ENCODE measurements at regions not wholly inside any gene's neighbourhood (a gene's known extent, or its start where the extent isn't known, plus 50 kb on each side); places are given as distances from the start of the nearest gene placed in this dataset.
"Not testable (repeated sequence)": the region's sequence is repeated elsewhere in the genome, so short reads cannot be mapped to it uniquely, and the experiment has no call there.

DNA sequence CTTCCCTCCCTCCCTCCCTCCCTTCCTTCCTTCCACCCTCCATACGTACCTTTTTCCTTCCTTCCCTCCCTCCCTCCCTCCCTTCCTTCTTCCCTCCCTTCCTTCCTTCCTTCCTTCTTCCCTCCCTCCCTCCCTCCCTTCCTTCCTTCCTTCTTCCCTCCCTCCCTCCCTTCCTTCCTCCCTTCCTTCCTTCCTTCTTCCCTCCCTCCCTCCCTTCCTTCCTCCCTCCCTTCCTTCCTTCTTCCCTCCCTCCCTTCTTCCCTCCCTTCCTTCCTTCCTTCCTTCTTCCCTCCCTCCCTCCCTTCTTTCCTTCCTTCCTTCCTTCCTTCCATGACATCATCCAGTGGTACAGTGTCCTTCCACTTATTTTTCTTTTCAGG is 394.9 kb upstream of the KCNMB2 start:
- not testable (repeated sequence) for DNase-seq

DNA sequence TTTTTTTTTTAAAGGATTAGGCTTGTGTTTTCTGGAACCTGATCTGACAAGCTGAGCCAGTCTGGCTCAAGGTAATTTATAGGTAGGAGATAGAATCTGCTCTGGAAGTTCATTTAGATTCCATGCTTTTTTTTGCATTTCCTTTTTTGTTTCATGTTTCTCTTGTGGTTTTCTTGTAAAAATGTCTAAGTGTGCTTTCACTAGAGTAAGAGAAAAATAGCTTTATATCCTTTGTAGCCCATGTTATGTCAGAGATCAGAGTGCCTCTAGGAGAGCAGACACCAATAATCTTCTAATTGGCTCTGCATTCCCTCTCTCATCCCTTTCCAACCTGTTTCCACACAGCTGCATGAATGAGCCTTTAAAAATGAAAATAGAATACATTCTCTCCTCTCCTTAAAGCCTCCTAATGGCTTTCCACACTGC is 389.8 kb upstream of the KCNMB2 start:
- DNase-seq: peak; percentile 18

DNA sequence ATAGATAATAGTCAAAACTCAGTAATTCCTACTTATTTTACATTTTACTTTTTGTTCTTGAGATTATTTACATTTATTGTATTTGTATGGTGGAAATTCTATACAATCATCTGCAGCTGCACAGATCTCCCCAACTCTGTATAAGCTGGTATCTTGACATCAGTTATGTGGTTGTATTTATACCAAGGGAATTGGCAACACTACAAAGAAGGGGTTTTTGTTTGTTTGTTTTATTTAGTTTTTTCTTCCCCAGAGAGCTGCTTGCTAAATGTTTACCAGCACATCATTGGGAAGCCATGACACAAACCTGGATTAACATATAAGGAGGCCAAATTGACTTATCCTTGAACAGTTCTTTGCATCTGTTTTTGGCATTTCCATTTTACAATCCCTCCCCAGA is 389.2 kb upstream of the KCNMB2 start:
- no peak for DNase-seq

DNA sequence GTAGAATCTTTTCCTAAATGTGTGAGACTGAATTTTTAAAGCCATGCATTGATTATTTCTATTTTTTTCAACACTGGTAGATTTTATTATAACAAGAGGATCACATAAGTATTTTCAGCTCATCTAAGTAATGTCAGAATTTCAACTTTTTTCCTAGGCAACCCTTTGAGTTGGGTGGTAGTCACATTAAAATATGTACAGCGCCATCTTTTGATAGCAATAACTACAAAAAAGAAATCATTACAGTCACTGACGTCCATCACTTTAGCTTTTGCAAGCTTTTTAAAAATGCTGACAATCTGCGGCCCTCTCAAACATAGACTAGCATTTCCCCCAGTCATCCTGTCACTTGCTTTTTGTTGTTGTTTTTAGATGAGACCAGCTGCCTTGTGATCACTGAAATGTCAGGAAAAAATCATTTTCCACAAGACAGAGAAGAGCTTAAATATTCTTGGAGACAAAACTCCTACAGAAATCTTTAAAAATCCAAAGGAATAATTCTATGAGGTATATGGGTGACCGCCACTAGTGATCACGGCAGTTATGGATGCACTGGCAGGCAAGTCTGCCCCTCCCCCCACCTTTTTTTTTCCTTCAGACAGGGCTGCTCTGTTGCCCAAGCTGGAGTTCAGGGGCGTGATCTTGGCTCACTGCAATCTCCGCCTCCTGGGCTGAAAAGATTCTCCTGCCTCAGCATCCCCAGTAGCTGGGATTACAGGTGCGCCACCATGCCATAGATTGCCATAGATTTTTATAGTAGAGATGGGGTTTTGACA is 384.0 kb upstream of the KCNMB2 start:
- no peak for DNase-seq

DNA sequence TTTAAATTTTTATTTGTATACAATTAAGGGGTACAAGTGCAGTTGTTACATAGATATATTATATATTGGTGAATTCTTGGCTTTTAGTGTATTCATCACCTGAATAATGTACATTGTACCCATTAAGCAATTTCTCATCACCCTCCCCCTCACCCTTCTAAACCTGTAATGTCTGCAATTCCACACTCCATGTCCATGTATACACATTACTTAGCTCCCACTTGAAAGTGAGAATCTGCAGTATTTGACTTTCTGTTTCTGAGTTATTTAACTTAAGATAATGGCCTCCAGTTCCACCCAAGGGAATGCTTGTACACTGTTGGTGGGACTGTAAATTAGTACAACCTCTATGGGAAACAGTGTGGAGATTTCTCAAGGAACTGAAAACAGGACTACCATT is 383.2 kb upstream of the KCNMB2 start:
- no peak for DNase-seq

DNA sequence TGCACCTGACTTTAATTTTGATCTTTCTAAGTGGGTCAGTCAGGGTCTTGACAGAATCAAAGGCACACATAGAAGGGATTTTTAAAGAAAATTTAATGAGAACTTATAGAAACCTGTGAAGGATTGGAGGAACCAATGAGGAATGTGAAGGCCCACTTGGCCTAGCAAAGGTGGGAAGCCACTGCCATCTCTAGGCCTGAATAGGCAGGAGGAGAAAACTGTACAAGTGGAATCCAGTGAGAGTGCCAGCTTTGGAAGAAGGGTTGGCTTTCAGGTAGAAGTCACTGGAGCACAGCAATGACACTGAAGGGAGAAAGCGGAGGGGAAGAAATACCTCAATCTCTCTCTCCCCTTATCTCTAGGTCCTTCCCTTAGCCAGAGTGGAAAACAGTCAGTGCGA is 380.7 kb upstream of the KCNMB2 start:
- DNase-seq: no peak

DNA sequence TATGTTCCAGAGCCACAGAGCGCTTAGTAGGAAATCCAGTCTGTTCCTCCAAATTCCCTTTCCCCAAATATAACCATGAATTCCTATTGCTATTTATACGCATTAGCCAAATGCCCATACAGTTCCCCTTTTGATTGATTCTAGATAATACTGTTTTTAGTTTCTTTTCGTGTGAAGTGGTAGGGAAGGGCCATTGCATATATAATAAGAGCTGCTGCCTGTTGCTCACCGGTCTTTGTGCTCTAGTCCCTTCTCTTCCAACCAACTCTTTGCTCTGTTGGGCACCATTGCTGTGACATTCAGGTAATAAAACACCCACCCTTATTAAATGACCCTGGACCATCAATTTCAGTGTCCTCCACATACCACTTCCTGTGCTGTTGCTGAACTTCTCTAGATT is 379.9 kb upstream of the KCNMB2 start:
- DNase-seq: no peak

DNA sequence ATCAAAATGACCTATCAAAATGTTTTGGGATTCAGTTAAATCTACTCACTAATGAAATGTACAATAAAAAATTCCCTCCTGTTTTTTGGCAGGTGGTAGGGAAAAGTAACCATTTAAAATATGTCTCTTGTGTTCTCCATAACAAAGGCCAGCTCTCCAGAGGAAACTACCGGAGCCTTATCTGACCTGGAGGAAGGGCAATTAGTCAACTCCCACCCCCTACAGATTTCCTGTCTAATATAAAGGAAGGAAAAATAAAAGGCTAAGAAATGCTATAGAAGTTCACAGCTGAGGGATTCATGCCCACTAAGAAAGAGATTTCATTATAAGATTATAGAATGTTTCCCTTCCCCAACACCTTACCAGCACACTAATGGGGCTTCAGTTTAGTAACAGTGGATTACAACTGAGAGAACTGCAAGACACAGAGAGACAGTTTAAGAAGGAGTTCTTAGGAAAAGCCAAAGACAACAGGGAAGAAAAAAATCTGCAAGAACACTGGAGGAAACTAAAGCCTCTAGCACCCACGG is 376.5 kb upstream of the KCNMB2 start:
- no peak for DNase-seq

DNA sequence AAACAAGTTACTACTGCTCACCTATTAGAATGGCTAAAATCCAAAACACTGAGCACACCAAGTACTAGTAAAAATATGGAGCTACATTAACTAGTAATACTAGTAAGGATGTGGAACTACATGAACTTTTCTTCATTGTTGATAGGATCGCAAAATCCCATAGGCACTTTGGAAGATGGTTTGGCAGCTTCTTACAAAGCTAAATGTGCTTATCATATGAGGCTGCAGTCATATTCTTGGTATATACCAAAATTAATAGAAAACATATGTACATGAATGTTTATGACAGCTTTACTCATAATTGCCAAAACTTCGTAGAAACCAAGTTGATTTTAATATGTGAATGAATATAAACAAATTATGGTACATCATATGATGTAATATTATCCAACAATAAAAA is 366.8 kb upstream of the KCNMB2 start:
- no peak for DNase-seq

DNA sequence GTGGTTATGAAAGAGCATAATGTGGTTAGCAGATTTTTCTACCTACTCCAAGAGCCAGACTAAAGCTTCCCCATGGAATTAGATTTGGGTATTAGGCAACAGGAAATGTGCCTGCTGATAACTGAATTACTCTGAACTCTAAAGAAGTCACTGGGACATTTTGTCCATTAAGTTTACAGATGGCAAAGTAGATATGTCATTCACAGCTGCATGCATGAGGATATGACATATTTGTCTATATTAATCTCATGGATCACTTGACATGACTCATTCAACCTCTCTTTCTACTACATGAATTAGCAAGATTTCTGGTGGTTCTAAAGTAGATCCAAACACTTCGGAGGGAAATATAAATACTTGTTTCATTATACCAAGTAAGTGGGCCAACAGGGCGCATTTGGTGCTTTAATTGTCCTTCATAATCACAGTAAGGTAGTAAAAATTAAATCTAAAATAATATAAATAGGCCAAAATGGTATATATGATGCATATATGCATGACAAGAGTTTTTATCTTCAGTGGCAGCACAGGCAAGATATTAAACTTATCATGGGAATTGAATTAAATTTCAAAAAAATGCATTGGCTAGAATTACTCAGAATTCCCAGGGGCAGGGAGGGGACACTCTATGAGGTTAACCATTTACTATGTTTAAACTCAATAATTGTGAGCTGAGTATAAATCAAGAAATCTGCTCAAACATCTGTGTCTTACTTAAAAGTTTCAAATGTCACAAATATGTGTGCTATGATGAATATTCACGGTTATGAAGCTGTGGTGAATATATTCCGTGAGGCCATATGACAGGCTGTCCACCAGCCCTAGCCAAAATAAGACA is 365.3 kb upstream of the KCNMB2 start:
- peak; percentile 34 for DNase-seq

DNA sequence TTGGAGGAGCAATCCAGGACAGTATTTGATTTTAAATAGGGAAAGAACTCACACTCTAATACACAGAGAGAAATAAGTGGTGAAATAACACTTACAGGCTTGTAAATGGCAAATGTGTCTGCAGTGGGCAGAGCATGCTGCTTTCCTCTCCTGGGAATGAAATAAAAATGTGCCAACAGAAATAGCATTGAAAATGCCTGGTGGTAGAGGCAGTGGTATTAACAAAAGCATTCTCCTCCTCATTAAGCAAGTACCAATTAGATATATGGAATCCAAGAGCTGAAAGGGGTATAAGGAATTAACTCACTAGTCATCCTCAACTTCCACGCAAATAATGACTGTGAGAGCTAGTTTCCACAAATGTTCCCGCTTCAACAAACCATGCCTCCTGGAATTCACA is 364.1 kb upstream of the KCNMB2 start:
- no peak for DNase-seq

DNA sequence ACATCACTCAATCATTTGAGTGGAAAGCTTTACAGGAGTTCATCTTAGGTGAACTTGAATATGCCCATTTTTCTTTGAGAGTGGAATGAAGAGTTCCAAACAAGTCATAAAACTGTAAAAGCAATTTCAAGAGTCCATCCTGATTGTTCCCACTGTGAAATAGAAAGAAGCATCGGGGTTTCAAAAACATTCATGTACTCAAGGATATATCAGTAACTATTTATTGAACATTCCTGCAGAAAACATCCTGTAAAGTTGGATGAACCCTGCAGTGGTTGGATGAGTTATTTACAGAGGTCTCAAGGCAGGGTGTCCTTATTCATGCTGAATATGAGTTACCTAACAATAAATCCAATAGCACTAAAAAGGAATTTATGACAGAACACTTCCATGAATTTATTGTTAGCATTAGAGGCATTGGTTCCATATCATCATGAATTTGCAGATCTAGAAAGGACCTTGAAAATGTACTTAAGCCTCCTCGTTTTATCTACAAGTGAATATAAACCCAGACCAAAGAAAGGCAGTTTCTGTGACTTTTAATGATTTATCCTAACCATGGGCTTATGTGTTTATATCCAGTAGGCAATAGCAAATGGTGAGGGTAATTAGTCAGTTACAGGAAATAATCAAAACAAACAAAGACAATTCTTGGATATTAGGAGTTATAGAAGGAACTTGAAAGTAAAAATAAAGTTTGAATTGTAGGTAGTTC is 361.9 kb upstream of the KCNMB2 start:
- no peak for DNase-seq

DNA sequence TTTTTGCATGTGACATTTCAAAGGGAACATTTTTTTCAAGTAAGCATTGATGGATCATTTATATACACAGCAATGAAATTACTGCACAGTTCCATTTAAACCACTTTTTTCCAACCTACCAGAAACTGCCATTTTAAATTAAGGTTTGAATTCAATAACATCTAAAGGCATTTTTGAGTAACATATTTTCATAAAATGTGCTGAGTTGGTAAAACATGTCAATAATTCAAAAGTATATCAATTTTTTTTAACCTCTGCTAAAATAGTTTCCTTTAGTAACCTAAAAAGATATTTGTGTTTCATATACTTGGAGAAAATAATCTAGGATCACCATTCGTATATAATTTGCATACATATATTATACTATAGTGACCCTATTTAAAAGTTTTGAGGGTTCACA is 355.1 kb upstream of the KCNMB2 start:
- no peak for DNase-seq

DNA sequence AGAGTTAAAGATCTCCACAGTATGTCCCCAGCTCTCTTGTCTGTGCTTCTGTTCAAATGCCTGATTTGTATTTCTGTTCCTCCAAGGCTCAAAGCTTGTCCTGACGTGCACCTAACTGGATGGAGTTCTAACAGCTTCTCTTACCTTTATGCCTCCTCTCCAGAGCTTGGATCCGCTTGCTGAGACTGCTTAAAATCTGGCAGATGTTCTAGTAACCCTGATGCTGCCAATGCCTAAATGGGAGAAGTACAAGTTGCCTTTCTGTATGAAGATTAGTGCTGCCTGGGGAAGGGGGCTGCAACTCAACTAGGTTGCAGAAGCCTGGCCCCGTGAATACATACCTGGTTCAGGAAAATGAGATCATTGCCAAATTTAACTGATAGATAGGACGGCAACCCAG is 354.5 kb upstream of the KCNMB2 start:
- DNase-seq: no peak

DNA sequence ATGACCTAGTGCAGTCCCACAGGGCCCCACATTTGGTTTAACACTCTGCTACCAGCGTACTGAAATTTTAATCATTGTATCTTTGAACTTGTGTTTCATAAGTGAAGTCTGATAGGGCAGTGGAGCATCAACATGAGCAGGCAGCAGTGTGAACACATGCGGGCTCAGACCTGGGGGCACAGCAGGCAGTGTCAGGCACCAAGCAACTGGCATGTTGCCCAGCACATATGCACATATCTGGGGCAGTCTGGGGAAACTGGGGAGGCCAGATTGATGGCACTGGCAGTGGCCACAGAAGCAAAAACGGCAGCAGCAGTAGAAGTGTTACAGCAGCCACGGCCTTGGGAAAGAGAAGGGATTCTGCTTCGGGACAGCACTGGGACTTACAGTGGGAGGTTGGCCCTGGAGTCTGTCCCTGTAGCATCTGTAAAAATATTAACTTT is 353.9 kb upstream of the KCNMB2 start:
- DNase-seq: no peak

DNA sequence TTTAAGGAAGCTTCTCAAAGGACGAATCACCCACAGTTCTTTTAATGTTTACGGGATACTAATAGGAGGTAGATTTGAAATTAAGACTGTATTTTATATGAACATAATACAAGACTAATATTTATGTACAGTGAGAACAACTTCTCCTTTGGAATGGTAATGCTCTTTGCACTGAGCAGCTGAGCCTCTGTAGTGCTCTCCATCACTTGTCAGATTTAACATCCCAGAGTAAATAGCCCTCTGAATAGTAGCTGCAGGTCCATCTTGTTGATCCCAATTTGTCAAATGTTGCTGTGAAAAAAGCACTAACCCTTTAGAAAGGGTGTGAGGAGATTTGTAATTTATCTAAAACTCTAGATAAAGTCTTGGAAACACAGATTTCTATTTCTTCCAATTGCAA is 351.4 kb upstream of the KCNMB2 start:
- no peak for DNase-seq

DNA sequence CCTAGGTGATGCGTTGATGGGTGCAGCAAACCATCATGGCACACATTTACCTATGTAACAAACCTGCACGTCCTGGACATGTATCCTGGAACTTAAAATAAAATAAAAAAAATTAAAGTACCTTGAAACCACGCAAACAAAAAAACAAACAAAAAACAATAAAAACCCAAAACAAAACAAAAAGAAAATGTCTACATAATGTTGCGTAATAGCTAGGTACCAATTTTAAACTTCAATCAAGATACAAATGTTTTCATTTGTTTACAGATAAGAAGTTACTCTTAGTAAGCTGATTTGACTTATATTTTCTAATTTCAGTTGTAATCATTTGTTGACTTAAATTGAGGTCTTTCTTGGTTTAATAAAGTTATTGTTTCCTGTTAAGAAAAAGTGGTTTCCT is 349.6 kb upstream of the KCNMB2 start:
- DNase-seq: no peak

DNA sequence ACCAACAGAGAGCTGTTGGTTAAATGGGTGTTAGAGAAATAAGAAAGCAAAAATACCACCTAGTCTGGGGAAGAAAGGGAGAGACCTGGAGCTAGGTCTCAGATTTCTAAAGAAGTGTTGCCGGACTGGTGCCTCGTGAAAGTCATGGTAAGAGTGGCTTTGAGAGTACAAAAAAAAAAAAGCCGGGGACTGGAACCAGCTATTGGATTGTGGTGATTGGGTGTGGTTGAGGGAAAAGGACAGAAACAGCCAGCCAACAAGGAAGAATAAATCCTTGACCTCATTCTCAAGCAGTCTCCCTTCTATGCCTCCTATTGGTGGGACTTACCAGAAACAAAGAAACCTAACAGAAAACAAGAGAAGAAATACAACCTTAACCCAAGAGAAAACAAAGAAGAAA is 346.4 kb upstream of the KCNMB2 start:
- DNase-seq: no peak

DNA sequence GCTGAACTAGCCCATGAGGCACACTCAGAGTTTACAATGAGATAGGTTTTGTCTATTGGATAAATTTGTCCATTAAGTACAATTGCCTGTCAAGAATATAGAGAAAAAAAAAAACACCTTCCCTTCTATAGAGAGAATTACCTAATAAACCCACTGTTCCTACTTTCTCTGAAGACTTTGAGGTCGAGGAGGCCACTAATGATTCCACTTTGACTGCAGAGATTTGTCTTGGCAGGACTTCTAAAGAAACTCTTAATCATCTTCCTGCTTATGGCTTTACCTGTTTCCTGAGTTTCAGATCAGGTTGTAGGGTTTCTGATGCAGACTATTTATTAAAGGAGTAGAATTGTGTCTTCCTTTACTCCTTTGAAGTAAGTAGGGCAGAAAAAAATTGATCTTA is 342.4 kb upstream of the KCNMB2 start:
- no peak for DNase-seq

DNA sequence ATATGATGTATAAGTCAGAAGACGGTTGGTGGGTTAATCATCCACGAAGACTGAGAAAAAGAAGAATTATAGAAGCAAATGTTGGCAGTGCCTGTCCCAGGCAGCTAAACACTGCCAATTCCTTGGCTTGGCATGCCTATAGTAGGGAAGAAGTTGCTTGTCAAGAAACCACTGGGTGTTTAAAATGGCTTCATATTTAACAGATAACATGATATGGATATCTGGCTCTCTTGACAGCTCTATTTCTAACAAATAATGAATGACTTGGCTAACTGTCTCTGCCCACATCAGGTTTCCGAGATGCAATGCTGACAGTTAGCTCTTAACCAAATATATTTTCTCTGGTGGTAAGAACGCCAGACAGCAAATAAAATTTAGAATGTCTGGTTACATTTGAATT is 341.7 kb upstream of the KCNMB2 start:
- DNase-seq: no peak

DNA sequence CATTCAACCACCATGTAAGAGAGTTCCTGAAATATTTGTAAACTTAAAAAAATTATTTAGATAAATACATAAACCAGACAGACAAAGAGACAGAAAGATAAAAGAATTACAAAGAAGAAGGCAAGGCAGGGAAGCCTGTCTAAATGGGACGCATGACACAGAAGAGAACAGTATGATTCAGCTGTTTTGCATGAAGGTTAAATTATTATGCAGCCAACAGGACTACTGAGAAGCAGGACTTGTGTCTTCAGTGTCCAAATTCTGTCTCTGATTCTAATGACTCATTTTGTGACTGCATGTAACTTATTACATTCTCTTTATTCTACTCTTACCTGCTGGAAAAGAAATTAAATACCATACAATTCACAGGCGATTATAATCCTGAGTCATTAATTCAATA is 340.4 kb upstream of the KCNMB2 start:
- DNase-seq: no peak

DNA sequence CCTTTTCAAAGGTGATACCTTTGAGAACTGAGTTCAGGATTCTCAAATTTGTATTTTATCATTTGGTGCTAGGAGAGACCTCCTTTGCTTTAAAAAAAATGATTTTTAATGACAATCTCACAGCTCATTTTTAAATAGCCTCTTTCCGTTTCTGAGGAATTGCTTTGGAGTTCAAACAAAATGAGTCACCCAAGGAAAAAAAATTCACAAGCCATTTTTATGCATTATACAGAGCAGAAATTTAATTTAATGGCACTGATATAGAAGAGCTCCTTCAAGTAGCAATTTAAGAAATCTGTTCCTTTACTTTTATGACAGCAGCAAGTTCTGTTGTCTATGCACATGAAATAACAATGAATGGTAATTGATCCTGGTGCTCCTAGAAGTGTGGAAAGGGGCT is 337.9 kb upstream of the KCNMB2 start:
- no peak for DNase-seq

DNA sequence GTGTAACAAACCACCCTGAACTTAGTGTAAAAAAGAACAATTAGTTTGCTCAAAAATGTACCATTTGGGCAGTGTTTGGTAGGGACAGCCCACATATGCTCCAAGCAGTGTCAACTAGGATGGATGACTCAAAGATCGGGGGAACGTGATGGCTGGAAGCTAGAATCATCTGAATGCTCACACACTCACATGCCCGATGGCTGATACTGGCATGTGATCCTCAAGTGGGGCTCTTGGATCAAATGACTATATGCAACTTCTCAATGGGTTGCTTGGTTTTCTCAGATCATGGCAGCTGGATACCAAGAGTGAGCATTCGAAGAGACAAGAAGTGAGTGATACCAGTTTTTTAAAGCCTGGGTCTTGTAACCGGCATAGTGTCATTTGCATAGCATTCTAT is 335.9 kb upstream of the KCNMB2 start:
- no peak for DNase-seq
